ENCODE measurements at regions not wholly inside any gene's neighbourhood (a gene's known extent, or its start where the extent isn't known, plus 50 kb on each side); places are given as distances from the start of the nearest gene placed in this dataset.

- Histone ChIP-seq H3K9ac (ENCODE audit: insufficient read depth, low read depth, low read length) (0 out of 2 replicates have a peak overlapping the region, but pooled peaks have one; percentile 56), H3K4me3 (replicated peaks in 1 of 3; ENCODE audit: insufficient read depth in 1 of 3, low read depth in 2 of 3, low read length in 3 of 3) (peak overlapping the region in 2 of 3 experiments; percentile 16 to 57; a peak in 2 of 6 replicates), H3K4me2 (ENCODE audit: low read depth, low read length) (peak overlapping the region; percentile 53), H4K20me1 (ENCODE audit: insufficient read depth, low read length) (no peaks in the 10 kb centered on the region), H3K4me1 (ENCODE audit: insufficient read depth, low read length) (peaks cover 7% of the 10 kb centered on the region; the same call in 1 of the 2 replicates), H3K27ac (ENCODE audit: extremely low read length, insufficient read depth, low read length) (no peak overlapping the region), H3K27me3 (ENCODE audit: control insufficient read depth in 1 of 2, insufficient read depth in 2 of 2, low read length in 2 of 2) (no peaks in the 10 kb centered on the region), H3K36me3 (replicated peaks in 1 of 2; ENCODE audit: control insufficient read depth in 1 of 2, insufficient read depth in 2 of 2, low read length in 2 of 2) (no peaks in the 10 kb centered on the region), H3K79me2 (ENCODE audit: insufficient read depth, low read length) (no peaks in the 10 kb centered on the region), H2AFZ (ENCODE audit: low read length) (no peak overlapping the region), H3K9me3 (ENCODE audit: low read length) (peaks cover 29% of the 10 kb centered on the region)
- intact Hi-C loops (cut with micrococcal nuclease; ENCODE audit: unreplicated experiment) (no loop called here), in situ Hi-C loops (cut with HindIII; ENCODE audit: extremely low pct_ligation_motif_present, low pct_unique_long_range_greater_than_20kb) (no loop called here)
- ChIA-PET POLR2A (no interaction called here), CTCF (ENCODE audit: low intra/inter-chr PET ratio, low total read pairs) (no interaction called here)
- ATAC-seq (no peak), DNase-seq (ENCODE audit: low spot score) (no peak), FAIRE-seq (no peak)
- TF ChIP-seq ZNF547 (CRISPR knock-in tag; IDR thresholded peaks at IDR 0.05): no peak
- TF ChIP-seq ZUFSP (CRISPR knock-in tag; IDR thresholded peaks at IDR 0.05; ENCODE audit: borderline replicate concordance): no peak
- no peak for TF ChIP-seq SP1 (IDR thresholded peaks at IDR 0.05)
- no peak for TF ChIP-seq SP1 (CRISPR knock-in tag; IDR thresholded peaks at IDR 0.05)
- no peak for TF ChIP-seq ZMYM2 (CRISPR knock-in tag; IDR thresholded peaks at IDR 0.05)
- no peak for TF ChIP-seq DPF2 (CRISPR knock-in tag; IDR thresholded peaks at IDR 0.05; ENCODE audit: borderline replicate concordance, low read depth)
- no peak for TF ChIP-seq ZBTB46 (CRISPR knock-in tag; IDR thresholded peaks at IDR 0.05; ENCODE audit: borderline replicate concordance)
- no peak for TF ChIP-seq ZNF44 (CRISPR knock-in tag; IDR thresholded peaks at IDR 0.05)
- BruUV-seq (replicated peaks): no TSS peak
- 65% methylated on average over 2 of the region's 2 CpGs for WGBS (ENCODE audit: low lambda C conversion rate)
Measured at GRCh38 chr3:6491768-6492167, 369.1 kb upstream of the GRM7 start.
